ENCODE measurements at regions not wholly inside any gene's neighbourhood (a gene's known extent, or its start where the extent isn't known, plus 50 kb on each side); places are given as distances from the start of the nearest gene placed in this dataset.
"Not testable (repeated sequence)": the region's sequence is repeated elsewhere in the genome, so short reads cannot be mapped to it uniquely, and the experiment has no call there.

DNA sequence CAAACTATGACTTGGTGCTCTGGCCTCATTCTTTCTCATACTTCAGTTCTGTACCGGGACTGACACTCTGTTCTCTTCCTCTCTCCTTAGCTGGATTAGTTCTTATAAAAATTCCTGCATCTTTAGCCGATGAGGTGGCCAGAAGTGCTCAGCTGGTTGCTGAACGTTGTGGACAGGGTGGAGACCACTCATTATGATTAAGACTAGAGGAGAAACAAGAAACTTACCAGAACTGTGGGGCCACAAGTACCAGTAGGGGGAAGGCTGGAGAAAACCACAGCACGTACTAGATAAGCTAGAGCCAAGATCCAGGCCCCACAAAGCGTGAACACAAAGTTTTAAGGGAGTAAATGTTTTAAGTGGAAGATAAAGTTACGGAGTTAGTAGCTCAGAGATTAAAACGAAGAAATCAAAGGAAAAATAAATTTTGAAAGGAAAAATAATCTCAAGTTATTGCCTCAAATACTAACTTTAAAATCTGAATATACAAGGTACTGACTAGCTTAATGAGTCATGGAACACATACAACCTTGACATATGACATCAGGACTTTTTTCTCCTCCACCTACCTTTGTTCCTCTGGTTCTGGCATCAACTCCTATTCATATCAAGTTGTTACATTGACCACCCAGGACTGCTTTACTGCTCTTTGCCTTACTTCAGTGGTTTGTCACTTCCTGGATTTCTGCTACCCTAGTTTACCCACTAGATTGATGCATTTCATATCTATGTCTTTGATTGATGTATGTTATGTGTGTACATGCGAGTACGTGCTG is 469.0 kb downstream of the TFEC start:
- DNase-seq (ENCODE audit: low read depth, low spot score) = peak; percentile 12
- H3K4me3 ChIP-seq (ENCODE audit: low read depth, low read length) = no peak overlapping the region
- ChIA-PET POLR2A (no interaction called here), CTCF (interaction anchor here (0.6 to 0.9 kb wide), 2 partner anchors 10 to 113 kb away, joined by 3 to 4 read pairs; no protein-coding TSS in a partner anchor)
- TF ChIP-seq, protein P1, sequence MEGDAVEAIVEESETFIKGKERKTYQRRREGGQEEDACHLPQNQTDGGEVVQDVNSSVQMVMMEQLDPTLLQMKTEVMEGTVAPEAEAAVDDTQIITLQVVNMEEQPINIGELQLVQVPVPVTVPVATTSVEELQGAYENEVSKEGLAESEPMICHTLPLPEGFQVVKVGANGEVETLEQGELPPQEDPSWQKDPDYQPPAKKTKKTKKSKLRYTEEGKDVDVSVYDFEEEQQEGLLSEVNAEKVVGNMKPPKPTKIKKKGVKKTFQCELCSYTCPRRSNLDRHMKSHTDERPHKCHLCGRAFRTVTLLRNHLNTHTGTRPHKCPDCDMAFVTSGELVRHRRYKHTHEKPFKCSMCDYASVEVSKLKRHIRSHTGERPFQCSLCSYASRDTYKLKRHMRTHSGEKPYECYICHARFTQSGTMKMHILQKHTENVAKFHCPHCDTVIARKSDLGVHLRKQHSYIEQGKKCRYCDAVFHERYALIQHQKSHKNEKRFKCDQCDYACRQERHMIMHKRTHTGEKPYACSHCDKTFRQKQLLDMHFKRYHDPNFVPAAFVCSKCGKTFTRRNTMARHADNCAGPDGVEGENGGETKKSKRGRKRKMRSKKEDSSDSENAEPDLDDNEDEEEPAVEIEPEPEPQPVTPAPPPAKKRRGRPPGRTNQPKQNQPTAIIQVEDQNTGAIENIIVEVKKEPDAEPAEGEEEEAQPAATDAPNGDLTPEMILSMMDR (IDR thresholded peaks at IDR 0.05; ENCODE audit: insufficient read depth, low read length, missing control alignments) = no peak

DNA sequence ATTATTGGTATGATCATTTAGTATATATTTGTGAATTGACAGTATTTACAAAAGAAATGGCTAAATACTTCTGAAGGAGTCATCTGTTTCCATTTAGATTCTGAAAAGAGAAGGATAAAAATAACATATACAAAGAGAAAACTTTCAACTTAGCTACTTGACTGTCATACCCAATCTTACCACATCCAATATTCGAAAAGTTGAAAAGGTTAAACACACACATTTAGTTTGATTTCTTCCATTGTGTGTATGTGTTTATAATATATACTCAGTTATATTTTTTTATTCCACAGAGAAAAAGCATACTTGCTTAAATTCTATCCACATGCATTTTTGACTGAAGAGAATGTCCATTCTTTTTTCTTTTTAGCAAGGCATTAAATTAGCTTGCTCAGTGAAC is 470.7 kb downstream of the TFEC start:
- no peak overlapping the region for H3K4me3 ChIP-seq (ENCODE audit: low read depth, low read length)
- no peak for DNase-seq (ENCODE audit: low read depth, low spot score)
- TF ChIP-seq, protein P1 (IDR thresholded peaks at IDR 0.05; ENCODE audit: insufficient read depth, low read length, missing control alignments) = no peak
- ChIA-PET CTCF (no interaction called here), POLR2A (no interaction called here)

DNA sequence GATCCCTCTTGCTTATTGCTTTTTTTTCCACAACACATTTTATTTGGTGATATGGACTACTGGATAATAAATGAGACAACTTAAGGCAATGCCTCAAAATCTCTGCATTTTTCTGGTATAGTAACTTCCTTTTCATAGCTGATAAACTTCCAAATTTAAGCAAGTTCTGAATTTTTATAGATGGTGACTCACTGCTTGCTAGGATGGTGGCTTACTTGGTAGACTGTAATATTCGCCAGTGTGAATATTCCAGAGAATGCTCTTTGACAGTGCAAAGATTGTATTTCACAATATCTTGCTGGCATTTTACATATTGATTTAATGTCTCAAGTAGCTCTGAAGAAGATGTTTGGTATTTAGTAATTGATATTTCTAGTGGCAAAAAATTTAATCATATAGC is 472.4 kb downstream of the TFEC start:
- CTCF ChIA-PET = no interaction called here
- H3K4me3 ChIP-seq (ENCODE audit: low read depth, low read length) = no peak overlapping the region
- DNase-seq (ENCODE audit: low read depth, low spot score) = peak; percentile 16
- TF ChIP-seq, protein P1 (IDR thresholded peaks at IDR 0.05; ENCODE audit: insufficient read depth, low read length, missing control alignments) = no peak
- POLR2A ChIA-PET = no interaction called here

DNA sequence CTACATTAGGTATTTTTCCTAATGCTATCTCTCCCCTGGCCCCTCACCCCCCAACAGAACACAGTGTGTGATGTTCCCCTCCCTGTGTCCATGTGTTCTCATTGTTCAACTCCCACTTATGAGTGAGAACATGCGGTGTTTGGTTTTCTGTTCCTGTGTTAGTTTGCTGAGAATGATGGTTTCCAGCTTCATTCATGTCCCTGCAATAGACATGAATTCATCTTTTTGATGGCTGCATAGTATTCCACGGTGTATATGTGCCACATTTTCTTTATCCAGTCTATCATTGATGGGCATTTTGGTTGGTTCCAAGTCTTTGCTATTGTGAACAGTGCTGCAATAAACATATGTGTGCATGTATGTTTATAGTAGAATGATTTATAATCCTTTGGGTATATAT is 473.3 kb downstream of the TFEC start:
- DNase-seq (ENCODE audit: low read depth, low spot score); CTCF ChIA-PET; H3K4me3 ChIP-seq (ENCODE audit: low read depth, low read length); POLR2A ChIA-PET: not testable (repeated sequence)

DNA sequence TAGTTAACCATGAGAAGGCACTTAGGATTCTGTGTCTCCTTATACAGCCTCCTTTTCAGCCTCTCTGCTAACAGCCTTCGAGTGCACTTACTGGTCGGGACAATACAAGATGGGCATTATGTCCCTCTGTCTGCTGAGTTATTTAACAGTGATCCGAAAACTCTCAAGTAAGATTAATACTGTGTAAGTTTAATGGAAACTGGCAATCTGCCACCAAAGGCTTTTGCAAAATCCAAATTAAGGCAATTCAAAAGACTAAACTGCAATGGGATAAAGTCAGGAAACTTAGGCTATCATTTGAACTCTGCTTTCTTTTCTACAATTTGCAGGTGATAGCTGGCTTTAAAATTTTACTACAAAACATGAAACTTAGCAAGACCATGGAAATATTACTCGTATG is 477.8 kb downstream of the TFEC start:
- ChIA-PET CTCF (no interaction called here), POLR2A (no interaction called here)
- TF ChIP-seq, protein P1 (IDR thresholded peaks at IDR 0.05; ENCODE audit: insufficient read depth, low read length, missing control alignments) = no peak
- no peak for DNase-seq (ENCODE audit: low read depth, low spot score)
- H3K4me3 ChIP-seq (ENCODE audit: low read depth, low read length) = no peak overlapping the region

DNA sequence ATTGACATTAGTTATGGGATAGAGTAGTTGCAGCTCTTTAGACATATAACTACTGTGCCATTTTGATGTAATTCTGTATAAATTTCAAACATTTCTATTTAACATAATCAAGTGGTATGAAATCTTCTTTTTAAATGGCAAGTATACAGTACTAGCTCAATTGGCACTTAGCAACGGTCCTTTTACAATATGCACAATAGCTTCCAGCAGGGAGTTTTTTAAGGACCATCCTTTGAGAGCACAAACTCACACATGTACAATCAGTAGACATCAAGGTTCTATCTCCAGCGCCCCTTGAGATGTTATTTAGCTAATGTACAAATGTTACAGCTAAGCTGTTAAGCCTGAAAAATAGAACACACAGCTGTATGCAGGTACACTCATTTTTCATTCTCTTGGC is 480.7 kb downstream of the TFEC start:
- ChIA-PET CTCF (no interaction called here), POLR2A (no interaction called here)
- TF ChIP-seq, protein P1 (IDR thresholded peaks at IDR 0.05; ENCODE audit: insufficient read depth, low read length, missing control alignments) = no peak
- H3K4me3 ChIP-seq (ENCODE audit: low read depth, low read length) = no peak overlapping the region
- no peak for DNase-seq (ENCODE audit: low read depth, low spot score)

DNA sequence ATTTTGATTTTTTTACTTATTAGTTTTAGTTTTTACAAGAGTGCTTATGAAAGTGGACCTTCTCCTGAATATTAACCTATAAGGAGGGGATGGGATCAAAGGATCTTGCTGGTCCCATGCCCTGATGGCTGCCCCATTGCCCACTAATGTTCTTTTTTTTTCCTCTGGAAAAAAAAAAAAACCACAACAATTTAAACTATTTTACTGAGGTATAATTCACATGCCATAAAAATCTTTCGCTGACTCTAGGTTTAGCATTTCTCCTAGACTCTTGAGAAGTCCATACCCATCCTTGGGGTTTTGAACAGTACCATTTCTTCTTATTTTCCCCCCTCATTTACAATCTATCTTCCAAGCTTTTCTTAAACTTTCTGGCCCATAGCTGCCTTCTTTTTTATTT is 481.8 kb downstream of the TFEC start:
- no peak for DNase-seq (ENCODE audit: low read depth, low spot score)
- ChIA-PET CTCF (no interaction called here), POLR2A (no interaction called here)
- TF ChIP-seq, protein P1 (IDR thresholded peaks at IDR 0.05; ENCODE audit: insufficient read depth, low read length, missing control alignments) = no peak
- no peak overlapping the region for H3K4me3 ChIP-seq (ENCODE audit: low read depth, low read length)
